ENCODE measurements at regions not wholly inside any gene's neighbourhood (a gene's known extent, or its start where the extent isn't known, plus 50 kb on each side); places are given as distances from the start of the nearest gene placed in this dataset.

- no peak for TF ChIP-seq CTCF (IDR thresholded peaks at IDR 0.05; ENCODE audit: low read length)
- TF ChIP-seq EZH2 (optimal IDR thresholded peaks at IDR 0.05; ENCODE audit: low read depth, low read length): no peak
These were observed 110.9 kb upstream of the CCDC196 start for GRCh38 chr14:66375046-66375964.
